T-helper 1 cell (primary cell): ENCODE measurements at regions not wholly inside any gene's neighbourhood (a gene's known extent, or its start where the extent isn't known, plus 50 kb on each side); places are given as distances from the start of the nearest gene placed in this dataset.
A peak's percentile ranks its signal among the peaks of the same experiment; 100 is the strongest.
"Not testable (repeated sequence)": the region's sequence is repeated elsewhere in the genome, so short reads cannot be mapped to it uniquely, and the experiment has no call there.

ENCODE experiments used
- DNase-seq, 5 donors: peaks; one replicate each; pipeline ENCODE4 v3.0.0-alpha.2; 2012 to 2020

GRCh38 chr1:234785922-234786321, 175.9 kb upstream of the IRF2BP2 start:
- DNase-seq = not testable (repeated sequence)

- DNase-seq = not testable (repeated sequence)
Measured at GRCh38 chr1:234785471-234785919, 175.5 kb upstream of the IRF2BP2 start.

- not testable (repeated sequence) for DNase-seq
Measured at GRCh38 chr1:234784108-234784507, 174.1 kb upstream of the IRF2BP2 start.

- no peak for DNase-seq
Measured at GRCh38 chr1:234782791-234783190, 172.8 kb upstream of the IRF2BP2 start.

GRCh38 chr1:234782105-234782751, 172.2 kb upstream of the IRF2BP2 start:
- DNase-seq = no peak

GRCh38 chr1:234781241-234782065, 171.5 kb upstream of the IRF2BP2 start:
- DNase-seq = no peak

GRCh38 chr1:234780531-234781162, 170.7 kb upstream of the IRF2BP2 start:
- DNase-seq = no peak

- no peak for DNase-seq
Measured at GRCh38 chr1:234780112-234780511, 170.1 kb upstream of the IRF2BP2 start.

GRCh38 chr1:234779600-234779999, 169.6 kb upstream of the IRF2BP2 start:
- not testable (repeated sequence) for DNase-seq

- DNase-seq = no peak
Measured at GRCh38 chr1:234779160-234779538, 169.2 kb upstream of the IRF2BP2 start.

GRCh38 chr1:234778221-234779159, 168.5 kb upstream of the IRF2BP2 start:
- no peak for DNase-seq

GRCh38 chr1:234777856-234778220, 167.9 kb upstream of the IRF2BP2 start:
- DNase-seq = no peak

GRCh38 chr1:234776876-234777855, 167.2 kb upstream of the IRF2BP2 start:
- no peak for DNase-seq

- no peak for DNase-seq
Measured at GRCh38 chr1:234776256-234776875, 166.4 kb upstream of the IRF2BP2 start.

- DNase-seq = no peak
Measured at GRCh38 chr1:234775477-234776246, 165.7 kb upstream of the IRF2BP2 start.

- DNase-seq = no peak
Measured at GRCh38 chr1:234774971-234775370, 165.0 kb upstream of the IRF2BP2 start.

- no peak for DNase-seq
Measured at GRCh38 chr1:234773936-234774677, 164.1 kb upstream of the IRF2BP2 start.

- DNase-seq = peak; percentile 45 to 93 (median 67)
Measured at GRCh38 chr1:234772345-234773147, 162.6 kb upstream of the IRF2BP2 start.
